Testis (tissue), 2 donors: ENCODE measurements at regions not wholly inside any gene's neighbourhood (a gene's known extent, or its start where the extent isn't known, plus 50 kb on each side); places are given as distances from the start of the nearest gene placed in this dataset.

Experiments used
- DNase-seq: peaks from one replicate; pipeline ENCODE4 v3.0.0-alpha.2; 2019
- H3K27ac ChIP-seq, 2 donors: fragments of 200-600 bp; sonication (generic); one replicate each; pipeline ENCODE4 v1.5.1; 2019
- H3K27me3 ChIP-seq: fragments of 200-600 bp; sonication (generic); one replicate; pipeline ENCODE4 v1.5.1; 2019
- H3K36me3 ChIP-seq: fragments of 200-600 bp; sonication (generic); one replicate; pipeline ENCODE4 v1.5.1; 2017; ENCODE audit warnings: low read depth; ENCODE audit errors: missing control alignments
- H3K4me1 ChIP-seq: fragments of 200-600 bp; sonication (generic); one replicate; pipeline ENCODE4 v1.5.1; 2019
- H3K4me3 ChIP-seq, 2 donors: fragments of 200-600 bp; sonication (generic); one replicate each; pipeline ENCODE4 v1.5.1; 2017 to 2019
- H3K9me3 ChIP-seq: fragments of 200-600 bp; sonication (generic); one replicate; pipeline ENCODE4 v1.5.1; 2017
- CTCF ChIP-seq, 3 experiments: fragments of 450-650 bp in 2 of 3; fragments of 200-600 bp in 1 of 3; sonication (generic) in 1 of 3; IDR thresholded peaks; one replicate each; pipeline ENCODE4 v1.5.1; 2016 to 2019; ENCODE audit warnings: antibody characterized with exemption in 3 of 3, mild to moderate bottlenecking in 2 of 3, moderate library complexity in 1 of 3
- POLR2A ChIP-seq: fragments of 450-650 bp; IDR thresholded peaks from one replicate; pipeline ENCODE4 v1.6.1; 2017; ENCODE audit warnings: antibody characterized with exemption, mild to moderate bottlenecking, moderate library complexity
- WGBS, 2 donors: methylation state at CpG; one replicate each; pipeline ENCODE4 v1.1.5; 2018; 5-methylcytosine and 5-hydroxymethylcytosine counted together
- intact Hi-C: fragments of 100-400 bp; cut with DNase I; formaldehyde crosslinking; loops from one replicate; pipeline ENCODE4 v1.15.1; 2023; ENCODE audit warnings: low total_unique reads

- Histone ChIP-seq H3K9me3 (no peaks in the 10 kb centered on the region), H3K27me3 (no peaks in the 10 kb centered on the region), H3K4me3 (no peak overlapping the region), H3K4me1 (no peaks in the 10 kb centered on the region), H3K27ac (no peak overlapping the region), H3K36me3 (no peaks in the 10 kb centered on the region)
- 84 to 92% methylated on average over 6 to 9 of the region's 9 CpGs for WGBS, 2 donors
- DNase-seq = no peak
- TF ChIP-seq POLR2A (no peak), CTCF (IDR thresholded peaks at IDR 0.05) (no peak)
- intact Hi-C loops = no loop called here
Measured at GRCh38 chr2:174660984-174661675, 63.5 kb upstream of the WIPF1 start.

- TF ChIP-seq CTCF (IDR thresholded peaks at IDR 0.05) (no peak), POLR2A (no peak)
- intact Hi-C loops = no loop called here
- H3K4me3 ChIP-seq = no peak overlapping the region
- H3K27me3 ChIP-seq = no peaks in the 10 kb centered on the region
- H3K36me3 ChIP-seq = no peaks in the 10 kb centered on the region
- 83 to 90% methylated on average over 7 of the region's 7 CpGs for WGBS, 2 donors
- H3K4me1 ChIP-seq = no peaks in the 10 kb centered on the region
- no peak overlapping the region for H3K27ac ChIP-seq
- no peak for DNase-seq
- H3K9me3 ChIP-seq = no peaks in the 10 kb centered on the region
Measured at GRCh38 chr2:174659069-174659900, 61.7 kb upstream of the WIPF1 start.

GRCh38 chr2:174656676-174657176, 59.1 kb upstream of the WIPF1 start:
- Histone ChIP-seq H3K36me3 (no peaks in the 10 kb centered on the region), H3K9me3 (no peaks in the 10 kb centered on the region), H3K4me1 (no peaks in the 10 kb centered on the region), H3K27me3 (no peaks in the 10 kb centered on the region), H3K27ac (no peak overlapping the region), H3K4me3 (no peak overlapping the region)
- DNase-seq = no peak
- intact Hi-C loops = no loop called here
- no peak for TF ChIP-seq POLR2A
- TF ChIP-seq CTCF (IDR thresholded peaks at IDR 0.05) = no peak

- Histone ChIP-seq H3K4me1 (no peaks in the 10 kb centered on the region), H3K27me3 (no peaks in the 10 kb centered on the region), H3K9me3 (no peaks in the 10 kb centered on the region), H3K36me3 (no peaks in the 10 kb centered on the region), H3K27ac (no peak overlapping the region), H3K4me3 (no peak overlapping the region)
- intact Hi-C loops = no loop called here
- DNase-seq = no peak
- TF ChIP-seq POLR2A (no peak), CTCF (IDR thresholded peaks at IDR 0.05) (no peak)
Measured at GRCh38 chr2:174656035-174656434, 58.4 kb upstream of the WIPF1 start.
